HK-2 (cell line): ENCODE measurements at regions not wholly inside any gene's neighbourhood (a gene's known extent, or its start where the extent isn't known, plus 50 kb on each side); places are given as distances from the start of the nearest gene placed in this dataset.
A peak's percentile ranks its signal among the peaks of the same experiment; 100 is the strongest.
"Not testable (repeated sequence)": the region's sequence is repeated elsewhere in the genome, so short reads cannot be mapped to it uniquely, and the experiment has no call there.

Experiments used
- DNase-seq: peaks from one replicate; pipeline ENCODE4 v3.0.0-alpha.2; 2018; ENCODE audit not compliant: unreplicated experiment

DNA sequence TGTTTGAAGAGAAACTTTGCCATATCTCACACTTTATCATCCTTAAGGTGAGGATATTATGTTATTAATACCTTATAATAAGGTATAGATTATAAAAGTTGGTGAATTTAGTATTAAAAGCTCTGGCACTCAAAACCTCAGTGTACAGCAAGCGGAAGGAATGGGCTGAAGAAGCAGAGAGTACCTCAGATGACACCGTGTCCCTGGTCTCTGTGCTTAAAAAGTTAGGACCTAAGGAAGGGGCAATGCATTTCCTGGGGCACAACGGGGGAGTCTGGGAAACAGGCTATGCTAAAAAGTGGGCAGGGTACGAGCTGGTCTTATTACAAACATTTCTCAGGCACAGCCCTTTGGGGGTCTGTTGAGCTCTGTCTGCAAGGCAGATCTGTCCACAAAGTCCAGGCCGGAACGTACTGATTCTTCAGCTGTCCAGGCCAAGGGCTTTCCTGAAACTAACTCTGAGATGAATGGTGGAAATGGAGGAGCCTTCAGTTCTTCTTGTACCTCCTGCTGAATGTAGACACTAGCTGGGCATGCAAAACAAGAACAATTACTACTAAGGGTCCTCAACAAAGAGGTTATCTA lies 202.7 kb downstream of the POM121L12 start:
- DNase-seq: no peak

GRCh38 chr7:53239151-53239550 lies 203.7 kb downstream of the POM121L12 start:
- not testable (repeated sequence) for DNase-seq

DNA sequence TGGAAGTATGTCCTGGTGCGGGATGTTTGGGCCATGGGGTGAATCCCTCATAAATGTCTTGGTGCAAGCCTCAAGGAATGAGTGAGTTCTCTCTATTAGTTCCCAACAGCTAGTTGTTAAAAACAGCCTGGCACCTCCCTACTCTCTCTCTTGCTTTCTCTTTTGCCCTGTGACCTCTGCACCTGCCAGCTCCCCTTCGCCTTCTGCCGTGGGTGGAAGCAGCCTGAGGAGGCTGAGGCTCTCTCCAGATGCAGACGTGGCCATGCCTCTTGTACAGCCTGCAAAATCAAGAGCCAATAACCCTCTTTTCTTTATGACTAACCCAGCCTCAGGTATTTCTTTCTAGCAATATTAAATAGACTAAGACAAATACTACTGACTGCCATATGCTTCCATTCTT lies 210.3 kb downstream of the POM121L12 start:
- DNase-seq: no peak

DNA sequence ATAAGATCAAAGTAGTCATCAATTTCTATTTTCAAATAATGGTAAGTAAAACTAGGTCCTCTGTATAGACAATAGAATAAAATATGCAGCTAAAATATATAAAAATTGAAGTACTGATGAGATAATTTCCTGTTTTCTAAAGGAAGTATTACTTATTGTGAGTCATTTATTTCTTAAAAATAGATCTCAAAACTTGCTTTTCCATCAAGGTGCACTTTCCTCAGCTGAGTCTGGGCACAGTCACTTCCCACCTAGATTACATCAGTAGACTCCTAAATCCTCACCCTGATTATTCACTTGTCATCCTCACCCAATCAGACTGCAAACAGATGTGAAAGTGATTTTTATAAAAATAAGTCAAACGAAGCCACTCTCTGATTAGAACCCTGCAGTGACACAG lies 211.5 kb downstream of the POM121L12 start:
- DNase-seq: no peak

DNA sequence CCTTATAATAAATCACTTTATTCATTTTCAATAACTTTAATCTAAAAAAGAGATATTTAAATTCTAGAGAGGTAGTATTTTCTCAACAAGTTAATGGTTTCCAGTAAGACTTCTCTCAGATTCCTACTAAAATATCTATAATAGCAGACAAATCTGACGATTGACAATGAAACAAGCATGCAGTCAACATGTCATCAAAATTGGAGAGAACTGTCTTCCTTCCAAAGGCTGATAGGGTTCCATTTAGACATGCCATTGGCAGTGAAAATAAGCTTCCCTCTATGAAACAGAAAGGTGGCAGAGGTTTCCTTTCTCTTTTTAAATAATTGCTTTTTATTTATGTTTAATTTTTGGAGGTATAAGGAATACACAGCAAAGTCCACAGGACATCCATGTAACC lies 217.1 kb downstream of the POM121L12 start:
- no peak for DNase-seq

DNA sequence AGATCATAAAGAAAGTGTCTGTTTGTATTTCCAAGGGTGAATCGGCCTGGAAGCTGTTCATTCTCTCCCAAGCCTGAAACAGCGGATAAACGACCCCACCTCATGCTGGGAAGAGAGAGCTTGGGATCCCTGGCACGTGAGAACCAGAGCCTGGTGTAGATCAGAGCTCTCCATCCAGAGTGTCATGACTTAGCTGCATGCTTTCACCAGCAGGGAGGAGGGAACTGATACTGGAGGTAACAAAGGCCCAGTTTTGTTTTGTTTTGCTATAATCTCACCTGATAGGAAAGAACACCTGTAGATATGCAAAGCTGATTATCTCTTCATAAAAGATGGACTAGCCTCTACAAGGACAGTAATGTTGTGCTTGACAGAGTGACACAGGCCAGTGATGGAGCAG lies 236.6 kb downstream of the POM121L12 start:
- no peak for DNase-seq

DNA sequence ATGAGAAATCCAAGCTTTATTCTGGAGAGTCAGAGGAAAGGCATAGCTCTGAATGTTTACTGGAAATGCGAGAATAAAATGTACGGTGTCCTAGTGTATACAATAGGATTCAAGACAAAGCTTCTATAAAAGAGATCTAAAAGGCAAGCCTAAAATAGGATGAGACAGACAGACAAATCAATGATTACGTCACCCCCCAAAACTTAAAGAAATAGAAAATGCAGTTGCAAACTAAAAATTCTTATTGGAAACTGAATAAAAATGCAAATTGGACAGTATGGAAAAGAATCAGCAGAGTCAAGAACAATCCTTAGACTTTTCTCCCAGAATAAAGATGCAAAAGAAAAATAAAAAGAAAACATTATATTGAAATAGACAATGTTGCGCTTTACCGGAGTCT lies 245.9 kb downstream of the POM121L12 start:
- DNase-seq: no peak

DNA sequence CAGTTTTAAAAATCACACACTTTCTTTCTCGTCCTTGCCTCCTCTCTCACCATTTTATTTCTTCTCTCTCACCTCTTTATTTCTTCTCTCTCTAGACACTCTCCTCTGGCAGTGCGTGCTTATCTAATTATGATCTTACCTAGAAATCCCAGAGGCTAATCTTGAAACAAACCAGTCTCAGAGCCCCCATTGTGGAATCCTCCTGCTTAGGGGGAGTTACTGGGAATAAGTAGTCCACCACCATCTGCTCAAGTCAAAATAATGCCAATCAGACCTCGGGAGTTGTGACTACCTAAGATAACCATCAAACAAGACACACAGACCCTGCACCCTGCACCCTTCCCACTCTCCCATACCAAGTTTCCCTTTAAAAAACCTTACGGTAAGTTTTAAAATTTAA lies 256.9 kb downstream of the POM121L12 start:
- DNase-seq: no peak

GRCh38 chr7:53302496-53303246 lies 267.2 kb downstream of the POM121L12 start:
- DNase-seq: no peak

DNA sequence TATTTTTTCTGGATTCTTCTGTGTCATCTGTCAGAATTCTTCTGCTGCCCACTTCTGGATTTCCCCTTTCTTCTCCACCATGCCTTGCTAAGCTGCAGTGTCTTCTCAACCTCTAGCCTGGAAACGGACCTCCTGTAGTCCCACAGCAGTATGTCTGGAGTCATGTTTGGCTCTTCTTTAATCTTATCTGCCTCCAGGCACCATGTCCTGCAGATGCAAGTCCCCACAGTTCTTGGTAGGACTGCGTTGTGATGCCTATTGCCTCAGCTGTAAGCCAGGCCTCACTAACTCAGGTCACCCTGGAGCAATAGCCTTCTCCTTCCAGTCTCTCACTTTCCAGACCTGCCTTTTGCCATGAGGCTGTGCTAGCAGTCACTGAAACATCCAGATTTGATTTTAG lies 268.3 kb downstream of the POM121L12 start:
- no peak for DNase-seq

DNA sequence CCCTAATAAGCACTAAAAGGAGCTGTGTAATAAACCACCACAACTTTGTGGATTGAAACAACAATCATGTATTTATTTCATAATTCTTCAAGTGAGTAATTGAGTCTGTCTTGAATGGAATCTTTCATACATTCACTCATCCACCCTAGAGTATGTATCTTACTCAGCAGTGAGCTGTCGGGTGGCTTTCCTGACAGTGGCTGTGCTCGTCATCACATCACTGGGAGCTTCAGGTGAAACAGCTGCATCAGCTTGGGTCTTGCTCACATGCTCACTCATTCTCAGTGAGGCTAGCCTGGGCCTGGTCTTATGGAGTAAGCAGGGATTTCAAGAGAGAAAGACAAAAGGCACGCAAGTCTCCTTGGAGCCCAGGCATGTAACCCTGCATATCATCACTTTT lies 271.4 kb downstream of the POM121L12 start:
- DNase-seq: no peak

GRCh38 chr7:53311205-53311604 lies 275.8 kb downstream of the POM121L12 start:
- no peak for DNase-seq

GRCh38 chr7:53315981-53316380 lies 280.5 kb downstream of the POM121L12 start:
- DNase-seq: no peak

- no peak for DNase-seq
These were observed 283.1 kb downstream of the POM121L12 start for GRCh38 chr7:53318566-53318965.

- no peak for DNase-seq
These were observed 289.6 kb downstream of the POM121L12 start for GRCh38 chr7:53325061-53325460.

DNA sequence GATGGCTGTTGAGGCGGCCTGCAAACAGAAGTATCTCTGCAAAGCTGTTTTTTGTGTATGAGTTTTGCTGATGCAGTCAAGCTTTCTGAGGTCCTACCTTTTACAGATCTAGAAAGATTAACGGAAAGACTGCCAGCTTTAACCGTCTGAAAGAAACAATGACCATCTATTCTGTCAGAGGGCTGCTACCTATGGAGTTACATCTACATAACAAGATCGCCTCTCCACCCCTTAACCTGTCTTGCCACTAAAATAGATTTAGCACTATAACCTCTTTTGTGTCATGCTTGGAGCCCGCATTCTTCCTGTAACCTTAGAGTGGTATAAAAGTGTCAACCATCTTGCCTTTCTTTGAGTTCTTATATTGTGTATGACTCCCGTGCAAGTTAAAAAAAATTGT lies 291.2 kb downstream of the POM121L12 start:
- no peak for DNase-seq

DNA sequence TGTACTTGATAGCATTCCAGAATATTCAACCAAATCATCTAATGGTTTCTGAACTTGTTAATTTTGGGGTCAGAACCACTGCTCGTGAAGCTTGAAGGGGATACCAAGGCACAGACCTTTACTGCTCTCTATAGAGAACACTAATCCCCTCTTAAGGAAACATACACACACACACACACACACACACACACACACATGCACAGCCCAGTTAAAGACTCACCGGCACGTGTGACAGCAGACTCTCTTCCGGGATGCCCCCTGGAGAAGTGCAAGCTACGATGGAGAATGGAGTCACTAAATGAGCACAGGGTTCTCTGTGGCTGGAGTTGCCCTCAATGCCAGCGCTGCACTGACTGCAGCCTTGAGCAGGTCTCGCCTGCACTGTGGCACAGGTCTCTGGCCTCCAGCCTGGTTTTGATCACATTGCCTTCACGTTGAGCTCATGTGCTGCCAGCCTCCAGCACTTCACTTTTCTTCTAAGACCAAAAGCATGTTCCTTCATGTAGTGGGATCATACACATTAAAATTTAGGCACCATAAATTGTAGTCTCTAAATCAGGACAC lies 300.8 kb downstream of the POM121L12 start:
- no peak for DNase-seq

DNA sequence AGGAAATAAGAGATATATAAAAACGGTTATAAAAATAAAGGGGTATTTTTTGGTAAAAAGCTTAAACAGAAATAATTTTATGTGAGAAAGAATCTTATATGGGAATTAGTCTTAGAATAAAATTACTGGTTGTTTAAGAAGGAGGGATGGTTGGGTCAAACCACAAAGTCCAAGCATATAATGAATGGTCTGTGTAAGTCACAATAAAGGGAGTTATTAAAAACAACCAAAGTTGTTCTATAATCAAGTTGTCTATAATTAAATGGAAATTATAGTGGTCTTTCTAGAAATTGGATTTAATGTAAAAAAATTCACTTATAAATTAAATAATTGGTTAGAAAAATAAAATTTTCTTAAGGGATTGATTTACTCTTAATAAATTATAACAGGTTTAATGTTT lies 304.8 kb downstream of the POM121L12 start:
- no peak for DNase-seq

- peak; percentile 67 for DNase-seq
These were observed 314.8 kb downstream of the POM121L12 start for GRCh38 chr7:53350241-53350640.

DNA sequence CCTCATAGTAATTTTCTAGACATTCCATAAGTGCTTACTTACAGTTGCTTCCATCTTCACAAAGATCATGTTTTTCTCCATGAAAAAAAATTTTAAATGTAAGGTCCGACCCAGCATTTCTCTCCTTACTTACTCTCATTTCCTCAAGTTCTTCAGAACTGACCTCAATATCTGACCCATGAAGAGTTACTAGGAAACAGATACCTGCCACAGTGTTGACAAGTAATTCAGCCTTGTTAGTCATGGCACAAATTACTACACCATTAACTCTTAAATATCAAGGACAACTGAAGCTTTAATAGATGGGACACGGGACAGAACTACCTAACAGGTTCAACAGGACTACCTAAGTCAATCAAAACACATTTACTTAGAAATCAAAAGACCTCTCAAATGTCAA lies 316.2 kb downstream of the POM121L12 start:
- DNase-seq: no peak

GRCh38 chr7:53358269-53358668 lies 322.8 kb downstream of the POM121L12 start:
- no peak for DNase-seq

- DNase-seq: peak; percentile 53
These were observed 347.7 kb downstream of the POM121L12 start for GRCh38 chr7:53383131-53383530.

DNA sequence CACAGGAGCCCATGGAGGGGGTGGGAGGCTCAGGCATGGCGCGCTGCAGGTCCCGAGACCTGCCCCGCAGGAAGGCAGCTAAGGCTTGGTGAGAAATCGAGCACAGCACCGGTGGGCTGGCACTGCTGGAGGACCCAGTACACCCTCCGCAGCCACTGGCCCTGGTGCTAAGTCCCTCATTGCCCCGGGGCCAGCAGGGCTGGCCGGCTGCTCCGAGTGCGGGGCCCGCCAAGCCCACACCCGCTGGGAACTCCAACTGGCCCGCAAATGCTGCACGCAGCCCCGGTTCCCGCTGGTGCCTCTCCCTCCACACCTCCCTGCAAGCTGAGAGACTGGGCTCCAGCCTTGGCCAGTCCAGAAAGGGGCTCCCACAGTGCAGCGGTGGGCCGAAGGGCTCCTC lies 349.8 kb downstream of the POM121L12 start:
- DNase-seq: not testable (repeated sequence)
